OCI-LY7 (cell line): ENCODE measurements at regions not wholly inside any gene's neighbourhood (a gene's known extent, or its start where the extent isn't known, plus 50 kb on each side); places are given as distances from the start of the nearest gene placed in this dataset.

Experiments used
- CTCF ChIP-seq: fragments of 200-600 bp; sonication (generic); conservative IDR thresholded peaks from 2 replicates; pipeline ENCODE4 v1.5.1; 2014; ENCODE audit warnings: mild to moderate bottlenecking, antibody characterized with exemption, low read length, moderate library complexity, mixed read lengths
- EZH2phosphoT487 ChIP-seq: fragments of 200-600 bp; sonication (generic); IDR thresholded peaks from 2 replicates; pipeline ENCODE4 v1.6.1; 2018; ENCODE audit warnings: low read depth, borderline replicate concordance, mild to moderate bottlenecking, mixed run types, antibody characterized with exemption, low read length, moderate library complexity, mixed read lengths

- TF ChIP-seq CTCF (no peak), EZH2phosphoT487 (no peak)
Observed at GRCh38 chr13:79637133-79637763, 156.3 kb downstream of the NDFIP2 start.
